ENCODE measurements at regions not wholly inside any gene's neighbourhood (a gene's known extent, or its start where the extent isn't known, plus 50 kb on each side); places are given as distances from the start of the nearest gene placed in this dataset.
A peak's percentile ranks its signal among the peaks of the same experiment; 100 is the strongest.

- no TSS peak for BruUV-seq (replicated peaks)
- no peak for TF ChIP-seq CTCF (IDR thresholded peaks at IDR 0.05; ENCODE audit: unreplicated experiment)
- ChIA-PET POLR2A (no interaction called here), CTCF (interaction anchor here (1.5 kb wide), 1 partner anchor 9 kb away, joined by 4 read pairs; no protein-coding TSS in a partner anchor)
- DNase-seq (ENCODE audit: unreplicated experiment): no peak
- Mint-ChIP-seq H3K27me3 (ENCODE audit: insufficient read depth, unreplicated experiment) (no peaks in the 10 kb centered on the region), H3K27ac (ENCODE audit: low read depth, unreplicated experiment) (no peak overlapping the region), H3K9me3 (ENCODE audit: unreplicated experiment) (no peaks in the 10 kb centered on the region), H3K4me1 (ENCODE audit: insufficient read depth, unreplicated experiment) (no peaks in the 10 kb centered on the region), H3K4me3 (ENCODE audit: unreplicated experiment) (no peak overlapping the region), H3K36me3 (ENCODE audit: insufficient read depth, unreplicated experiment) (no peaks in the 10 kb centered on the region)
- intact Hi-C loops (cut with micrococcal nuclease): no loop called here
These were observed 908.1 kb upstream of the ALCAM start for GRCh38 chr3:104458657-104459056.

GRCh38 chr3:104460477-104461406 is 906.0 kb upstream of the ALCAM start:
- ChIA-PET POLR2A (interaction anchor here (0.6 kb wide), 1 partner anchor 44 kb away, joined by 3 read pairs; no protein-coding TSS in a partner anchor), CTCF (interaction anchor here (0.5 to 1.6 kb wide), 20 partner anchors 9 to 1788 kb away, joined by 3 to 10 read pairs (median 4); no protein-coding TSS in a partner anchor)
- no peak overlapping the region for H3K27ac Mint-ChIP-seq (ENCODE audit: low read depth, unreplicated experiment)
- H3K4me1 Mint-ChIP-seq (ENCODE audit: insufficient read depth, unreplicated experiment): no peaks in the 10 kb centered on the region
- H3K27me3 Mint-ChIP-seq (ENCODE audit: insufficient read depth, unreplicated experiment): no peaks in the 10 kb centered on the region
- intact Hi-C loops (cut with micrococcal nuclease): loop anchor here (1.0 kb wide), 2 partner anchors 187 to 469 kb away; no protein-coding TSS in a partner anchor
- no TSS peak for BruUV-seq (replicated peaks)
- peak; percentile 28 for TF ChIP-seq CTCF (IDR thresholded peaks at IDR 0.05; ENCODE audit: unreplicated experiment)
- H3K4me3 Mint-ChIP-seq (ENCODE audit: unreplicated experiment): no peak overlapping the region
- H3K36me3 Mint-ChIP-seq (ENCODE audit: insufficient read depth, unreplicated experiment): no peaks in the 10 kb centered on the region
- H3K9me3 Mint-ChIP-seq (ENCODE audit: unreplicated experiment): no peaks in the 10 kb centered on the region
- DNase-seq (ENCODE audit: unreplicated experiment): peak; percentile 20

GRCh38 chr3:104461431-104461830 is 905.3 kb upstream of the ALCAM start:
- H3K27me3 Mint-ChIP-seq (ENCODE audit: insufficient read depth, unreplicated experiment): no peaks in the 10 kb centered on the region
- POLR2A ChIA-PET: interaction anchor here (0.6 kb wide), 1 partner anchor 43 kb away, joined by 3 read pairs; no protein-coding TSS in a partner anchor
- BruUV-seq (replicated peaks): no TSS peak

More at GRCh38 chr3:104461431-104461830, 905.3 kb upstream of the ALCAM start:
- no peak for TF ChIP-seq CTCF (IDR thresholded peaks at IDR 0.05; ENCODE audit: unreplicated experiment)
- Mint-ChIP-seq H3K4me1 (ENCODE audit: insufficient read depth, unreplicated experiment) (no peaks in the 10 kb centered on the region), H3K9me3 (ENCODE audit: unreplicated experiment) (peaks cover under 1% of the 10 kb centered on the region), H3K4me3 (ENCODE audit: unreplicated experiment) (no peak overlapping the region), H3K36me3 (ENCODE audit: insufficient read depth, unreplicated experiment) (no peaks in the 10 kb centered on the region), H3K27ac (ENCODE audit: low read depth, unreplicated experiment) (no peak overlapping the region)
- DNase-seq (ENCODE audit: unreplicated experiment): no peak
- intact Hi-C loops (cut with micrococcal nuclease): no loop called here
- CTCF ChIA-PET: interaction anchor here (0.5 to 1.6 kb wide), 17 partner anchors 8 to 1789 kb away, joined by 3 to 10 read pairs (median 4); no protein-coding TSS in a partner anchor
